ENCODE measurements at regions not wholly inside any gene's neighbourhood (a gene's known extent, or its start where the extent isn't known, plus 50 kb on each side); places are given as distances from the start of the nearest gene placed in this dataset.

- TF ChIP-seq CTCF (IDR thresholded peaks at IDR 0.05) (no peak), POLR2A (IDR thresholded peaks at IDR 0.05) (no peak)
Measured at GRCh38 chr11:121958971-121959325, 157.1 kb downstream of the BLID start.

All from lower leg skin (tissue), 3 donors.